Neuronal stem cell (in vitro differentiated cells): ENCODE measurements at regions not wholly inside any gene's neighbourhood (a gene's known extent, or its start where the extent isn't known, plus 50 kb on each side); places are given as distances from the start of the nearest gene placed in this dataset.

Experiments
- DNase-seq: peaks from one replicate; pipeline ENCODE4 v3.0.0-alpha.2; 2013; ENCODE audit warnings: low spot score
- H2AFZ ChIP-seq: one replicate; pipeline ENCODE4 v1.6.1; 2013; ENCODE audit warnings: mild to moderate bottlenecking, low read length, inconsistent platforms
- H2AK5ac ChIP-seq: 2 replicates; pipeline ENCODE4 v1.6.1; 2013; ENCODE audit warnings: low read depth, mild to moderate bottlenecking, inconsistent platforms, low read length, moderate library complexity, mixed read lengths
- H2BK120ac ChIP-seq: 2 replicates; pipeline ENCODE4 v1.6.1; 2013; ENCODE audit warnings: low read depth, mild to moderate bottlenecking, inconsistent platforms, low read length, moderate library complexity, mixed read lengths
- H2BK12ac ChIP-seq: one replicate; pipeline ENCODE4 v1.6.1; 2013; ENCODE audit warnings: low read length, inconsistent platforms
- H2BK15ac ChIP-seq: 2 replicates; pipeline ENCODE4 v1.6.1; 2013; ENCODE audit warnings: mild to moderate bottlenecking, low read length, inconsistent platforms, mixed read lengths
- H2BK5ac ChIP-seq: one replicate; pipeline ENCODE4 v1.6.1; 2013; ENCODE audit warnings: inconsistent platforms, mild to moderate bottlenecking, low read length, moderate library complexity
- H3K14ac ChIP-seq: one replicate; pipeline ENCODE4 v1.6.1; 2013; ENCODE audit warnings: low read length, inconsistent platforms
- H3K18ac ChIP-seq: 2 replicates; pipeline ENCODE4 v1.6.1; 2013; ENCODE audit warnings: low read length, inconsistent platforms
- H3K23ac ChIP-seq: 2 replicates; pipeline ENCODE4 v1.6.1; 2013; ENCODE audit warnings: low read depth, mild to moderate bottlenecking, mixed read lengths, low read length, inconsistent platforms; ENCODE audit not compliant: poor library complexity
- H3K27ac ChIP-seq: replicated peaks from 3 replicates; pipeline ENCODE4 v1.5.1; 2013; ENCODE audit warnings: low read length, inconsistent platforms
- H3K27me3 ChIP-seq, 3 experiments: 2 replicates each; pipeline ENCODE4 v1.6.1; 2013; ENCODE audit warnings: low read length in 3 of 3, mild to moderate bottlenecking in 2 of 3, inconsistent platforms in 1 of 3, low read depth in 1 of 3, mixed read lengths in 1 of 3, moderate library complexity in 1 of 3; ENCODE audit not compliant: control insufficient read depth in 3 of 3, insufficient read depth in 3 of 3
- H3K36me3 ChIP-seq, 2 donors: replicated peaks in 1 of 2; 2 replicates each; pipeline ENCODE4 v1.6.1; 2013; ENCODE audit warnings: low read length in 2 of 2; ENCODE audit not compliant: control insufficient read depth in 2 of 2, insufficient read depth in 2 of 2
- H3K4ac ChIP-seq: 2 replicates; pipeline ENCODE4 v1.6.1; 2013; ENCODE audit warnings: inconsistent platforms, mild to moderate bottlenecking, low read length, moderate library complexity
- H3K4me1 ChIP-seq, 2 donors: 1 replicate in 1 of 2; 2 replicates in 1 of 2; pipeline ENCODE4 v1.6.1; 2013; ENCODE audit warnings: low read length in 2 of 2, low read depth in 1 of 2; ENCODE audit not compliant: control insufficient read depth in 2 of 2, insufficient read depth in 1 of 2
- H3K4me2 ChIP-seq: one replicate; pipeline ENCODE4 v1.6.1; 2013; ENCODE audit warnings: mild to moderate bottlenecking, low read length, inconsistent platforms; ENCODE audit not compliant: insufficient read depth, poor library complexity, severe bottlenecking
- H3K4me3 ChIP-seq, 2 donors: 2 replicates each; pipeline ENCODE4 v1.5.1; 2013; ENCODE audit warnings: low read length in 2 of 2, mild to moderate bottlenecking in 2 of 2, inconsistent platforms in 1 of 2, moderate library complexity in 1 of 2
- H3K79me1 ChIP-seq: one replicate; pipeline ENCODE4 v1.6.1; 2013; ENCODE audit warnings: low read depth, mild to moderate bottlenecking, inconsistent platforms, low read length, moderate library complexity
- H3K9ac ChIP-seq: one replicate; pipeline ENCODE4 v1.6.1; 2013; ENCODE audit warnings: mild to moderate bottlenecking, low read depth, low read length, inconsistent platforms; ENCODE audit not compliant: poor library complexity
- H3K9me3 ChIP-seq, 2 donors: replicated peaks in 1 of 2; 2 replicates each; pipeline versions ENCODE3 to v1.6.1; 2013; ENCODE audit warnings: low read length in 2 of 2, mild to moderate bottlenecking in 2 of 2, inconsistent platforms in 1 of 2, low read depth in 1 of 2, mixed read lengths in 1 of 2, moderate library complexity in 1 of 2; ENCODE audit not compliant: control insufficient read depth in 2 of 2, insufficient read depth in 1 of 2
- H4K8ac ChIP-seq: one replicate; pipeline ENCODE4 v1.6.1; 2013; ENCODE audit warnings: low read depth, mild to moderate bottlenecking, inconsistent platforms, low read length, moderate library complexity
- H4K91ac ChIP-seq: one replicate; pipeline ENCODE4 v1.6.1; 2013; ENCODE audit warnings: low read length, low read depth, mild to moderate bottlenecking, inconsistent platforms; ENCODE audit not compliant: poor library complexity
- WGBS, 2 donors: extraction: QIAGEN DNeasy Blood & Tissue Kit; methylation state at CpG; one replicate each; pipeline ENCODE4 v1.1.7; 2013; ENCODE audit warnings: missing lambda C conversion rate in 2 of 2, mixed read lengths in 1 of 2; ENCODE audit not compliant: insufficient read length in 2 of 2, insufficient replicate concordance in 1 of 2; ENCODE audit errors: extremely low coverage in 2 of 2; 5-methylcytosine and 5-hydroxymethylcytosine counted together

- no peaks in the 10 kb centered on the region for H3K27me3 ChIP-seq
- H2AK5ac ChIP-seq, result no peak overlapping the region
- no peak overlapping the region for H2BK120ac ChIP-seq
- H4K91ac ChIP-seq, result no peak overlapping the region
- H2BK12ac ChIP-seq, result no peak overlapping the region
- H3K14ac ChIP-seq, result no peak overlapping the region
- H3K4me2 ChIP-seq, result no peak overlapping the region
- H4K8ac ChIP-seq, result no peak overlapping the region
- DNase-seq, result no peak
- H3K9ac ChIP-seq, result no peak overlapping the region
- H3K79me1 ChIP-seq, result no peaks in the 10 kb centered on the region
- no peak overlapping the region for H2BK5ac ChIP-seq
- no peak overlapping the region for H3K27ac ChIP-seq
- H3K36me3 ChIP-seq, result no peaks in the 10 kb centered on the region
- no peaks in the 10 kb centered on the region for H3K9me3 ChIP-seq
- H3K4me1 ChIP-seq, result no peaks in the 10 kb centered on the region
- H3K4ac ChIP-seq, result no peak overlapping the region
- H3K4me3 ChIP-seq, result no peak overlapping the region
- H3K23ac ChIP-seq, result no peak overlapping the region
- H2AFZ ChIP-seq, result no peak overlapping the region
- no peak overlapping the region for H2BK15ac ChIP-seq
- H3K18ac ChIP-seq, result no peak overlapping the region
Measured at GRCh38 chr7:17526621-17527020, 228.2 kb downstream of the AHR start.

GRCh38 chr7:17528636-17529035 lies 230.2 kb downstream of the AHR start:
- DNase-seq, result no peak
- Histone ChIP-seq H4K91ac (no peak overlapping the region), H3K4me2 (no peak overlapping the region), H2AK5ac (no peak overlapping the region), H2BK12ac (no peak overlapping the region), H3K27ac (no peak overlapping the region), H3K18ac (no peak overlapping the region), H3K36me3 (no peaks in the 10 kb centered on the region), H2AFZ (no peak overlapping the region), H2BK5ac (no peak overlapping the region), H3K9ac (no peak overlapping the region), H3K23ac (no peak overlapping the region), H3K4ac (no peak overlapping the region), H2BK120ac (no peak overlapping the region), H3K14ac (no peak overlapping the region), H3K79me1 (no peaks in the 10 kb centered on the region), H3K27me3 (no peaks in the 10 kb centered on the region), H3K9me3 (no peaks in the 10 kb centered on the region), H3K4me3 (no peak overlapping the region), H3K4me1 (no peaks in the 10 kb centered on the region), H2BK15ac (no peak overlapping the region), H4K8ac (no peak overlapping the region)

- Histone ChIP-seq H3K4ac (no peak overlapping the region), H2BK12ac (no peak overlapping the region), H4K91ac (no peak overlapping the region), H2BK120ac (no peak overlapping the region), H2AFZ (peak overlapping the region; percentile 15), H3K4me3 (no peak overlapping the region), H3K9me3 (no peaks in the 10 kb centered on the region), H3K23ac (no peak overlapping the region), H3K4me2 (no peak overlapping the region), H3K4me1 (no peaks in the 10 kb centered on the region), H3K79me1 (no peaks in the 10 kb centered on the region), H3K27me3 (no peaks in the 10 kb centered on the region), H3K9ac (no peak overlapping the region), H3K27ac (no peak overlapping the region), H2BK15ac (no peak overlapping the region), H4K8ac (no peak overlapping the region), H3K18ac (no peak overlapping the region), H3K36me3 (no peaks in the 10 kb centered on the region), H3K14ac (no peak overlapping the region), H2AK5ac (no peak overlapping the region), H2BK5ac (no peak overlapping the region)
- WGBS, 2 donors, result no CpG with 5 or more reads among the region's 2 CpGs
- DNase-seq, result no peak
Measured at GRCh38 chr7:17530244-17530643, 231.8 kb downstream of the AHR start.

GRCh38 chr7:17530741-17531421 lies 232.4 kb downstream of the AHR start:
- no peak overlapping the region for H4K91ac ChIP-seq
- no peak overlapping the region for H3K14ac ChIP-seq
- no peak overlapping the region for H2AFZ ChIP-seq
- H3K4me3 ChIP-seq, result no peak overlapping the region
- H3K9me3 ChIP-seq, result no peaks in the 10 kb centered on the region
- no peak overlapping the region for H3K4me2 ChIP-seq
- no peak overlapping the region for H2BK120ac ChIP-seq
- H3K23ac ChIP-seq, result no peak overlapping the region
- H3K4ac ChIP-seq, result no peak overlapping the region
- no peak for DNase-seq
- no peak overlapping the region for H2AK5ac ChIP-seq
- H2BK15ac ChIP-seq, result no peak overlapping the region
- no peaks in the 10 kb centered on the region for H3K79me1 ChIP-seq
- no peak overlapping the region for H3K9ac ChIP-seq
- H3K27ac ChIP-seq, result no peak overlapping the region
- H3K27me3 ChIP-seq, result no peaks in the 10 kb centered on the region
- 100% methylated on average over 1 of the region's 5 CpGs; no CpG with 5 or more reads in 1 of the 2 donors for WGBS, 2 donors
- H2BK5ac ChIP-seq, result no peak overlapping the region
- no peak overlapping the region for H4K8ac ChIP-seq
- no peaks in the 10 kb centered on the region for H3K4me1 ChIP-seq
- no peaks in the 10 kb centered on the region for H3K36me3 ChIP-seq
- no peak overlapping the region for H2BK12ac ChIP-seq
- H3K18ac ChIP-seq, result no peak overlapping the region
